Colonic mucosa (tissue), 4 donors: ENCODE measurements at regions not wholly inside any gene's neighbourhood (a gene's known extent, or its start where the extent isn't known, plus 50 kb on each side); places are given as distances from the start of the nearest gene placed in this dataset.

ENCODE experiments used
- DNase-seq: peaks from one replicate; pipeline ENCODE4 v3.0.0-alpha.2; 2020
- H3K27ac ChIP-seq: fragments of 200-600 bp; one replicate; pipeline ENCODE4 v1.8.0; 2021
- H3K27me3 ChIP-seq: fragments of 200-600 bp; one replicate; pipeline ENCODE4 v1.8.0; 2021
- H3K36me3 ChIP-seq: fragments of 200-600 bp; one replicate; pipeline ENCODE4 v1.8.0; 2021
- H3K4me1 ChIP-seq: fragments of 200-600 bp; one replicate; pipeline ENCODE4 v1.8.0; 2021; ENCODE audit warnings: mild to moderate bottlenecking
- H3K4me3 ChIP-seq: fragments of 200-600 bp; one replicate; pipeline ENCODE4 v1.8.0; 2021
- H3K9ac ChIP-seq, 2 donors: one replicate each; pipeline ENCODE4 v1.7.0; 2013; ENCODE audit warnings: control low read depth in 2 of 2, low read depth in 2 of 2, low read length in 2 of 2
- H3K9me3 ChIP-seq: fragments of 200-600 bp; one replicate; pipeline ENCODE4 v1.8.0; 2021
- CTCF ChIP-seq: fragments of 200-600 bp; IDR thresholded peaks from one replicate; pipeline ENCODE4 v1.8.0; 2022; ENCODE audit warnings: antibody characterized with exemption, mild to moderate bottlenecking
- intact Hi-C: fragments of 100-400 bp; cut with DNase I; formaldehyde crosslinking; loops from one replicate; pipeline ENCODE4 v1.14.1; 2022
- donor health status: healthy.
- donor health status: DM: no; HTN: no; CAD: no.
- donor health status: DM: no; HTN: no; CAD: no.

- Histone ChIP-seq H3K9me3 (no peaks in the 10 kb centered on the region), H3K9ac (no peak overlapping the region), H3K27me3 (no peaks in the 10 kb centered on the region), H3K27ac (no peak overlapping the region), H3K36me3 (no peaks in the 10 kb centered on the region), H3K4me3 (no peak overlapping the region), H3K4me1 (no peaks in the 10 kb centered on the region)
- intact Hi-C loops = no loop called here
- TF ChIP-seq CTCF = no peak
- no peak for DNase-seq
Measured at GRCh38 chr5:133777951-133778350, 165.6 kb upstream of the FSTL4 start.

DNA sequence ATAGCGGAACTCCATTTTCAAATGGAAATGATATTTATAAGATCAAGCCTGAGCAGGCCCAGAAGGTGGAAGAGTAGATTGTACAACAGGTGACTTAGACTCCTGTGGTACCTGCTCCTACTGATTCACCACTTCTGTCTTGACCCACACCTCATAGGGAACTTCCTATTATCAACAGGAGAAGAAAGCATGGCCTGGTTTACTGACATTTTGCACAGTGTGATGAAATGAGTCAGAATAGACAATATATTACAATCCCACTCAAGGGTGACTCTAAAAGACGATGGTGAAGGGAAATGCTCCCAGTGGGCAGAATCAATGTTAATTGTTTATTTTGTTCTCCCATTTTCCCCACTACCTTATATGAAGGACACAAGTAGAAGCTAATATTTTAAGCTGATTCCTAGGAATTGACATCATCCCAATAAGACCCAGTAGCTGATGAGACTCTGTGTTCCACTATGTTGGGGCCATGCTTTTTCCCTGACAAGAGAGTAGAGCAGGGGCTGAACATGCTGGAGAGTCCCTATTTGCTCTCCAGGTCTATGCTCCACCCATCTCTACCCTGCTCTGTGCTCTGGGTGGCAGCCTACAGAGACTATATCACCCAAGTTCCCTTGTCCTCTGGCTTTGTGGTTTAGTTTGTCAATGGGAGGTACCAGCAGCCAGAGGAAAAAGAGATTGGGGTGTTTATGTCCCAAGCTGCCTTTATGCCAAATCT, 163.4 kb upstream of the FSTL4 start:
- no peak for DNase-seq
- Histone ChIP-seq H3K9ac (no peak overlapping the region), H3K9me3 (no peaks in the 10 kb centered on the region), H3K4me3 (no peak overlapping the region), H3K36me3 (no peaks in the 10 kb centered on the region), H3K27me3 (no peaks in the 10 kb centered on the region), H3K27ac (no peak overlapping the region), H3K4me1 (no peaks in the 10 kb centered on the region)
- intact Hi-C loops = no loop called here
- TF ChIP-seq CTCF = no peak

DNA sequence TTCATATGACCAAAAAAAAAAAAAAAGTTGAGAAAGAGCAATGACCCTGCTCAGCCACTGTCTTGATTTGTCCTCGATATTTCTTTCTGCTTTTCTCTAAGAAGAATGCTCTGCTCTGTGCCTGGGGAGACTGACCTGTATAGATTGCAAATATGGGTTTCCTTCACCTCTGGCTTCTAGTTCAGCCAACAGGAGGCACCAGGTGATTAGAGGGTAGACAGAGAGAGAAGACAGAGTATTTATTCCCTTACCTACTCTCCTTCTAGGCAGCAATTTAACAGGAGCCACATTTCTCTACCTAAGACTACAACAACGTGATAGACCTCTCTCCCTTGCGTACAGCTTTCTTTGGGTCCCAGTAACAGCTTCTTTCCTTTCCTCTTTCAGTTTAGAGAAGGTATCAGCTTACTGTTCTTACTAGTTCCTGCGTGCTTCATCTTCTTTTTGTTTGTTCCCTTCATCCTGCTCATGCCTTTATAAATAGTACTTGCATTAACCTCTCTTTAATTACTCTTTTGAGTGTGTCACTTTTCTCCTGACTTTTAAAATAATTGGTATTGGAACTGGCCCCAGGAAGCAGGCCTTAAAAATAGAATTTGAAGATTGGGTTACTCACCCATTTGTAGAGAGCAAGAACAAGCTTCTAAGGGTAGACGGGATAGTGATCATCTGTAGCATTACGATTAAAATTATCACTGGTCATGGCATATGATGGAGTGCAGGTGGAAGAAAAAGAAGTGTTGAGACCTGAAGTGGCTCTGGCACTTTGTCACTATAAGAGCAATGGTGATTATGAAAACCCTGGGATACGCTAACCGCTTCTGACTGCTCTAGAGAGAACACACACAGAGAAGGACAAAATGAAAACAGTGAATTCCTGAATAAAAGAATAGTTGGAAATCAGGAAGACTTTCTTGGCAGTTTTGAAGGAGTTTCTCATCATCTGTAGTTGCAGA, 161.2 kb upstream of the FSTL4 start:
- Histone ChIP-seq H3K4me1 (no peaks in the 10 kb centered on the region), H3K4me3 (no peak overlapping the region), H3K9ac (no peak overlapping the region), H3K27ac (no peak overlapping the region), H3K27me3 (no peaks in the 10 kb centered on the region), H3K36me3 (no peaks in the 10 kb centered on the region), H3K9me3 (no peaks in the 10 kb centered on the region)
- DNase-seq = no peak
- no peak for TF ChIP-seq CTCF
- intact Hi-C loops = no loop called here

DNA sequence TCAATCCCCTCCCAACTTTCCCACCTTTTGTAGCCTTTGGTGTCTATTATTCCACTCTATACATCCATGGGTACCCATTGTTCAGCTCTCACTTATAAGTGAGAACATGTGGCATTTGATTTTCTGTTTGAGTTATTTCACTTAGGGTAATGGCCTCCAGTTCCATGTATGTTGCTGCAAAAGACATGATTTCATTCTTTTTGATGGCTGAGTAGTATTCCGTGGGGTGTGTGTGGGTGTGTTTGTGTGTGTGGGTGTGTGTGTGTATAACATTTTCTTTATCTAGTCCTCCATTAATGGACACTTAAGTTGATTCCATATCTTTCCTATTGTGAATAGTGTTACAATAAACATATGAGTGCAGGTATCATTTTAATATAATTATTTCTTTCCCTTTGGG, 157.5 kb upstream of the FSTL4 start:
- Histone ChIP-seq H3K4me3 (no peak overlapping the region), H3K4me1 (no peaks in the 10 kb centered on the region), H3K36me3 (no peaks in the 10 kb centered on the region), H3K9ac (no peak overlapping the region), H3K27ac (no peak overlapping the region), H3K27me3 (no peaks in the 10 kb centered on the region), H3K9me3 (no peaks in the 10 kb centered on the region)
- TF ChIP-seq CTCF = no peak
- intact Hi-C loops = no loop called here
- no peak for DNase-seq

GRCh38 chr5:133763744-133764143, 151.4 kb upstream of the FSTL4 start:
- intact Hi-C loops = no loop called here

More at GRCh38 chr5:133763744-133764143, 151.4 kb upstream of the FSTL4 start:
- Histone ChIP-seq H3K4me3 (no peak overlapping the region), H3K9me3 (no peaks in the 10 kb centered on the region), H3K36me3 (no peaks in the 10 kb centered on the region), H3K27me3 (no peaks in the 10 kb centered on the region), H3K9ac (no peak overlapping the region), H3K27ac (no peak overlapping the region), H3K4me1 (no peaks in the 10 kb centered on the region)
- TF ChIP-seq CTCF = no peak
- DNase-seq = no peak
